ENCODE measurements at regions not wholly inside any gene's neighbourhood (a gene's known extent, or its start where the extent isn't known, plus 50 kb on each side); places are given as distances from the start of the nearest gene placed in this dataset.

DNA sequence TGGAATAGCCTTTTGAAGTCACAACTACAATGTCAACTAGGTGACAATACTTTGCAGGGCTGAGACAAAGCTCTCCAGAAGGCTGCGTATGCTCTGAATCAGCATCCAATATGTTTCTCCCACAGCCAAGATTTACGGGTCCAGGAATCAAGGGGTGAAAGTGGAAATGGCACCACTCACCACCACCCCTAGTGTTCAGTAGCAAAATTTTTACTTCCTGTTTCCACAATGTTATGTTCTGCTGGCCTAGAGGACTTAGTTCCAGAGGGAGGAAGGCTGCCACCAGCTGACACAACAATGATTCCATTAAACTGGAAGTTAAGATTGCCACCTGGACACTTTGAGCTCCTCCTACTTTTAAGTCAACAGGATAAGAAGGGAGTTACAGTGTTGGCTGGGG, 68.5 kb upstream of the MPEG1 start:
- TF ChIP-seq, protein P1, sequence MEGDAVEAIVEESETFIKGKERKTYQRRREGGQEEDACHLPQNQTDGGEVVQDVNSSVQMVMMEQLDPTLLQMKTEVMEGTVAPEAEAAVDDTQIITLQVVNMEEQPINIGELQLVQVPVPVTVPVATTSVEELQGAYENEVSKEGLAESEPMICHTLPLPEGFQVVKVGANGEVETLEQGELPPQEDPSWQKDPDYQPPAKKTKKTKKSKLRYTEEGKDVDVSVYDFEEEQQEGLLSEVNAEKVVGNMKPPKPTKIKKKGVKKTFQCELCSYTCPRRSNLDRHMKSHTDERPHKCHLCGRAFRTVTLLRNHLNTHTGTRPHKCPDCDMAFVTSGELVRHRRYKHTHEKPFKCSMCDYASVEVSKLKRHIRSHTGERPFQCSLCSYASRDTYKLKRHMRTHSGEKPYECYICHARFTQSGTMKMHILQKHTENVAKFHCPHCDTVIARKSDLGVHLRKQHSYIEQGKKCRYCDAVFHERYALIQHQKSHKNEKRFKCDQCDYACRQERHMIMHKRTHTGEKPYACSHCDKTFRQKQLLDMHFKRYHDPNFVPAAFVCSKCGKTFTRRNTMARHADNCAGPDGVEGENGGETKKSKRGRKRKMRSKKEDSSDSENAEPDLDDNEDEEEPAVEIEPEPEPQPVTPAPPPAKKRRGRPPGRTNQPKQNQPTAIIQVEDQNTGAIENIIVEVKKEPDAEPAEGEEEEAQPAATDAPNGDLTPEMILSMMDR (IDR thresholded peaks at IDR 0.05): no peak
- TF ChIP-seq TCF7L2 (IDR thresholded peaks at IDR 0.05; ENCODE audit: low read depth, low read length) (no peak), POLR2AphosphoS5 (IDR thresholded peaks at IDR 0.05; ENCODE audit: low read depth, low read length) (no peak)
